ENCODE measurements at regions not wholly inside any gene's neighbourhood (a gene's known extent, or its start where the extent isn't known, plus 50 kb on each side); places are given as distances from the start of the nearest gene placed in this dataset.

GRCh38 chrX:117335209-117335608 lies 781.4 kb downstream of the KLHL13 start:
- no peaks in the 10 kb centered on the region for H3K27me3 ChIP-seq
- DNase-seq, result no peak
- TF ChIP-seq POLR2A (IDR thresholded peaks at IDR 0.05), result no peak
- TF ChIP-seq CTCF (IDR thresholded peaks at IDR 0.05), result no peak
- no peak overlapping the region for H3K4me3 ChIP-seq
- intact Hi-C loops (cut with DNase I), result no loop called here
- no peaks in the 10 kb centered on the region for H3K36me3 ChIP-seq
- H3K4me1 ChIP-seq (ENCODE audit: insufficient read depth), result no peaks in the 10 kb centered on the region
- H3K9me3 ChIP-seq, result no peaks in the 10 kb centered on the region
- 32 to 58% (median 44%) methylated on average over 1 of the region's 1 CpG for WGBS, 3 donors
- H3K27ac ChIP-seq, result no peak overlapping the region

GRCh38 chrX:117327373-117327772 lies 789.2 kb downstream of the KLHL13 start:
- no peak for TF ChIP-seq EP300 (IDR thresholded peaks at IDR 0.05)
- no peak for TF ChIP-seq CTCF (IDR thresholded peaks at IDR 0.05)
- TF ChIP-seq POLR2A (IDR thresholded peaks at IDR 0.05), result no peak
- no peak for DNase-seq
- intact Hi-C loops (cut with DNase I), result no loop called here
- H3K4me3 ChIP-seq, result no peak overlapping the region
- no peak overlapping the region for H3K27ac ChIP-seq
- H3K9me3 ChIP-seq, result no peaks in the 10 kb centered on the region
- no peaks in the 10 kb centered on the region for H3K36me3 ChIP-seq
- no peaks in the 10 kb centered on the region for H3K4me1 ChIP-seq (ENCODE audit: insufficient read depth)
- no peaks in the 10 kb centered on the region for H3K27me3 ChIP-seq
- 25 to 46% (median 34%) methylated on average over 1 of the region's 1 CpG for WGBS, 3 donors

- DNase-seq, result peak in 1 of 5 donors; percentile 11
- Histone ChIP-seq H3K36me3 (no peaks in the 10 kb centered on the region), H3K9me3 (no peaks in the 10 kb centered on the region), H3K27ac (no peak overlapping the region), H3K4me1 (ENCODE audit: insufficient read depth) (no peaks in the 10 kb centered on the region), H3K4me3 (no peak overlapping the region), H3K27me3 (no peaks in the 10 kb centered on the region)
- no peak for TF ChIP-seq EP300 (IDR thresholded peaks at IDR 0.05)
- no peak for TF ChIP-seq CTCF (IDR thresholded peaks at IDR 0.05)
- no peak for TF ChIP-seq POLR2A (IDR thresholded peaks at IDR 0.05)
- WGBS, 3 donors, result 33 to 51% (median 40%) methylated on average over 3 of the region's 3 CpGs
- intact Hi-C loops (cut with DNase I), result no loop called here
These were observed 790.9 kb downstream of the KLHL13 start for GRCh38 chrX:117325706-117326105.

GRCh38 chrX:117305168-117305766 lies 811.3 kb downstream of the KLHL13 start:
- no peak for DNase-seq
- no peaks in the 10 kb centered on the region for H3K9me3 ChIP-seq
- intact Hi-C loops (cut with DNase I), result no loop called here
- TF ChIP-seq EP300 (IDR thresholded peaks at IDR 0.05) (no peak), CTCF (IDR thresholded peaks at IDR 0.05) (no peak), POLR2A (IDR thresholded peaks at IDR 0.05) (no peak)
- WGBS, 3 donors, result 66 to 67% (median 66%) methylated on average over 4 of the region's 4 CpGs
- H3K27me3 ChIP-seq, result no peaks in the 10 kb centered on the region
- H3K4me1 ChIP-seq (ENCODE audit: insufficient read depth), result no peaks in the 10 kb centered on the region
- H3K4me3 ChIP-seq, result no peak overlapping the region
- no peak overlapping the region for H3K27ac ChIP-seq
- no peaks in the 10 kb centered on the region for H3K36me3 ChIP-seq

Measured in ovary (tissue), 7 donors.